Stimulated activated CD4-positive, alpha-beta T cell treated with anti-CD3 and anti-CD28 coated beads, Interleukin-4, amount 100 ng/mL, for 4 hours (primary cell): ENCODE measurements at regions not wholly inside any gene's neighbourhood (a gene's known extent, or its start where the extent isn't known, plus 50 kb on each side); places are given as distances from the start of the nearest gene placed in this dataset.

Experiments
- DNase-seq, 2 experiments: peaks; one replicate each; pipeline ENCODE4 v3.0.0-alpha.2; 2020

DNA sequence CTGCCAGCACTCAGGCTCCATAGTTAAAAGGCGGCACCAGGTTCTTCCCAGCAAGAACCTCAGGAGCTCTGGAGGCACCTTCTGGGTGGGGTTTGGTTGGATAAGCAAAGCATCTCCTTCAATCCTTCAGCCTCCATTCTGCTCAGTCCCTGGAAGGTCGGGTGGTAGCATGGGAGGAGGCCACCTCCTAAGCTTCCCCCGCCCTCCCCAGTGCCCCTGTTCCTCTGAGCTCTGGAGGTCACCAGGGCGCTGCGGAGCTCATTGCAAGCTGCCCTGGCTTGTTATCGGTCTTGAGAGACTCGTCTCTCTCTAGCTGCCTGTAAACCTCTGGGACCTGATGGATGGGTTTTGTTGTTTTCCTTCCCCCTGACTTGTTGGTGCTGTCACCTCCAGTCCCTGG is 124.8 kb downstream of the RPLP1 start:
- no peak for DNase-seq

- DNase-seq: no peak
Observed at GRCh38 chr15:69578252-69578651, 125.6 kb downstream of the RPLP1 start.

DNA sequence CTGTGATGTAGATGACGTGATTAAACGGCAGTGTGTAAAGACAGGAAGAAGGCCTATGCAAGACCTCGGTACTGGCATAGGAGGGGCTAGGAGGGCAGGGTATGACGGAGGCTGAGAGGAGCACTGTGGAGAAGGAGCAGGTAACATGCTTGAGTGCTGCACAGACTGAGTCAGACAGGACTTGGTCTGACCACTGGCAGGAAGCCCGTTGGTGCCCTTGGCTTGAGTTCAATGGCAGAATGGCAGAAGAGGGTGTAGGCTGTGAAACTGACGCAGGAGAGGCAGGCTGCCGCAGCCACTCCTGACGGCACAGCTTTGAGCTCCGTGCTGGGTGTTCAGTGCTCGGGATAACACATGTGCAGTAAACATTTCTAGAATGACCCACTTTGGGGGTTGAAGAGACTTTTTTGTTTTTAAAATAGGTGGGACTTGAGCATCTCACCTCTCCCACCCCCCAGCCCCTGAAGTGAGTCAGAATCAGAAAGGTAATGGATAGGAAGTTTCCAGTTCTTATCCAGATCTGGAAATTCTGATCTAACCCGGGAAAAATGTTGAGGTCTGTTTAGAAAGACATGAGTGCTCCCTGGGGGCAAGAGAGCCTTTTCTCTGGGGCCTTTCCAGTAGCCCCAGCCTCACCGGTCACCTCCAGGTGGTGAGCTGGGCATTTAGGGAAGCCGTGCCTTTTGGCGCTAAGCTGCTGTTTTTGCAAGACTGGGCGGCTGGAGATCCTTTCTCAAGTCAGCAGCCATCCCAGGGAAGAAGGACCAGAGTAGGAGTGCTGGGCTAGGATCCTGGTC is 126.4 kb downstream of the RPLP1 start:
- DNase-seq: no peak

- DNase-seq: no peak
Observed at GRCh38 chr15:69579950-69580618, 127.5 kb downstream of the RPLP1 start.

DNA sequence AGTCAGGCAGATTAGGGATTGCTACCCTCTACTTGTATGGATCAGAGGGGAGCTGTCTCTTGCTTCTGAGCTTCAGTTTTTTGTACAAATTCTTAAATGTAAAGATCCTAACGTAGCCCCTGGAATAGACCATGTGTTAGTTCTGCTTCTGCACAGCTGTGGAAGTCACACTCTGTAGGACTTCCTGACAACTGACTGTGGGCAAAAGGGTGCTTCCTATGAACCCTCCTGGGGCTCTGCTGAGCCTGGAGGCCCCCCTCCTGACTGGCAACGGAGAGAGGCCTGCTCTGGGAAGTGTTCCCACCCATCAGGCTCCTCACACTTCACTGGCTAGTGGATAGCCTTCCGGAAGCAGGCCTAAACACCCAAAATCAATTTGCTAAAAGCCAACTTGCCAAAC is 131.0 kb downstream of the RPLP1 start:
- no peak for DNase-seq

DNA sequence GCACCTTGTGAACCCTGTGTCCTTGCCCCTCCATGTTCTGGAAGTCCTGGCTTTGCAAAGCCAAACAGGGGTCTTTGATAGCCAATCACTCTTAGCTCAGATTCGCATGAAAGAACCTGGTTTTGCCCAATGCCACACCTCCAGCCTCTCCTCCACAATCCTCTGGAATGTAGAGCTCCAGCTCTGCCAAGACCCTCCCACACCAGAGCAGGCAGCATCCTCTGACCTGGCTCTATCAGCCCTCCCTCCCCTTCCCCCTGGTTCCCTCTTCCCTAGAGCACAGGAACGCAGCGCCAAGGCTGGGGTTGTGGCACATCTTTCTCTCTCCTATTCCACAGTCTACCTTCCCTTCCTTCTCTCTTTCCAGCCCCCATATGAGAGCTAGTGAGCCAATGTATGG is 133.3 kb downstream of the RPLP1 start:
- DNase-seq: no peak

GRCh38 chr15:69586721-69587120 is 134.1 kb downstream of the RPLP1 start:
- DNase-seq: no peak

- no peak for DNase-seq
Observed at GRCh38 chr15:69587723-69588426, 135.3 kb downstream of the RPLP1 start.

GRCh38 chr15:69590201-69590710 is 137.6 kb downstream of the RPLP1 start:
- no peak for DNase-seq

- no peak for DNase-seq
Observed at GRCh38 chr15:69590932-69591524, 138.4 kb downstream of the RPLP1 start.

DNA sequence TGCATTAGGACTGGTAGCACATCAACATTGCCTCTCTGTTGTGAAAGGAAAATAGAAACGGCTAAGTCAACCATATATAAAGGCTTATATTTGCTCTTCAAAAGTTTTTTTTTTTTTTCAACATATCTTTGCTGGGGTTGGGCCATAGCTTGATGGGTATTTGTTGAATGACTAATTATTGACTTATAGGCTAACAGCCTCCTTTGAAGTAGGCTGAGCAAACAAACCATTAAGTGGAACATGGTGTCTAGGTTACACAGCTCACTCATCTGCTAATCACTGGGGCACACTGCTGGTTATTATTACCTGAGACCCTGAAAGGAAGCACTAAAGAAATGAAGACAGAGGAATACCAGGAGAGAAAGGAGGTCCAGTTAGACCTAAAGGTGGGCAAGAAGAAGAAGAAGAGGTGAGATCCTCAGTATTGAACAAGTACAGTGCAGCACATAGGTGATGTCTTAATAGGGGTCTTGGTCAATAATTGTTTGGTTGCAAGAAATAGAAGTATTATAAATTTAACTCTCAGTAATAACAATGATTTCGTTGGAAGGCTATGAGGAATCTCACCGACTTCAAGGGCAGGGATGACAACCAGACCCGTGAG is 139.4 kb downstream of the RPLP1 start:
- no peak for DNase-seq

GRCh38 chr15:69592954-69593353 is 140.3 kb downstream of the RPLP1 start:
- DNase-seq: no peak

GRCh38 chr15:69593488-69593887 is 140.9 kb downstream of the RPLP1 start:
- no peak for DNase-seq

GRCh38 chr15:69593981-69594966 is 141.7 kb downstream of the RPLP1 start:
- DNase-seq: no peak

DNA sequence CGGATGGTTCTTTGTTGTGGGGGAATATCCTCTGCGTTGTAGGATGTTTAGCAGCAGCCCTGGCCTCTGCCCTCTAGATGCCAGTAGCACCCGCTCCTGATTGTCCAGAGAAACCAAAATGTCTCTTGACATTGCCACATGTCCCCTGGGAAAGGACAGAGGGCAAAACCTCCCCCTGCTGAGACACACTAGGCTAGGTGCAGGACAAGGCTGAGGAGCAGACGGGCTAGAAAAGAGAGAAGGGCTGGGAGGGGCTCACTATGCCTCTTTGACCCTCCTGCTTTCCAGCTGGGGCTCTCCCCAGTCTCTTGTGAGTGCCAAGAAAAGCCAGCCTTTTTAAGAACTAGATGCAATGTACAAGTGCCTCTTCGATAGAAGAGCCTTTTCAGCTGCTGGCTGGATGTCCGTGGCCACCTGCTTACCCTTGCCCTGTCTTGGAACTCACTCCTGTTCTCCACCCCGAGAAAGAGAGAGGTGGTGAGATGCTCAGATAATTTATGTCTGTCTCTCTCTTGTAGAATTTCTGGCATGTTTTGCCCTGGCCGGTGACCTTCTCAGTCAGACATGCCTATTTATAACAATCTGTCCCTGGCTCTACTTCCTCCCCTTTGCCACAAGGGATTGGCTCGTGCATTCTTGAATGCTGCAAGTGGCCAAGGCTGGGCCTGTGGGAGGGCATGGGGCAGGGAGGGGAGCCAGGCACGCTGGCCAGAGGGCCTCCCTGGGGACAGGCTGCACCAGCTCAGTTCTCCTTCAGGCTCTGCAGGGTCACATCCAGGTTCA is 142.6 kb downstream of the RPLP1 start:
- DNase-seq: no peak

DNA sequence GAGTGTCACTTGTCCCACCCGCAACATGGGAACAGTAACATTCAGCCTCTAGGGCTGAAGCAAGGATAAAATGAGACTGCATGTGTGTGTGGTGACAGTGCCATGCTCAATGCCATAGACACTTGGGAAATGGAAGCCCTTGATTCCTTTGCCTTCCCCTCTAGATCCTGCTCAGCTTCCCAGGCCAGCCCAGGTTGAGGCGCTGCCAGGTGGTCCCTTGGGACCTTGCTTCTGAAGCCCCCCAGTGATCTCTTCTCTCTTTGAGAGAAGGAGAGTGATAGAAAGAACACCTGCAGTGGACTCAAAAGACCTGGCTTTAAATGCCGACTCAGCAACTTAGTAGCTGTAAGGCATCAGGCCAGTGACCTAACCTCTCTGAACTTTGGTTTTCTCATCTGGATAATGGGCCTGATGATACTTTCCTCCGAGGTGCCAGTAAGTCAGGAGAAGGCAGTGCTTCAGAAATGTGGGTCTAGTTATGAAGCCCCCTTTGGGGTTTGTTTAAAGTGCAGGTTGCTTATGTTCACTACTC is 144.5 kb downstream of the RPLP1 start:
- no peak for DNase-seq

- no peak for DNase-seq
Observed at GRCh38 chr15:69599271-69599670, 146.7 kb downstream of the RPLP1 start.

- no peak for DNase-seq
Observed at GRCh38 chr15:69600556-69601085, 148.0 kb downstream of the RPLP1 start.

- no peak for DNase-seq
Observed at GRCh38 chr15:69601711-69602504, 149.3 kb downstream of the RPLP1 start.
